ENCODE measurements at regions not wholly inside any gene's neighbourhood (a gene's known extent, or its start where the extent isn't known, plus 50 kb on each side); places are given as distances from the start of the nearest gene placed in this dataset.

- H3K9me3 Mint-ChIP-seq (ENCODE audit: unreplicated experiment) = peaks cover 2% of the 10 kb centered on the region
- TF ChIP-seq EZH2 (IDR thresholded peaks at IDR 0.05; ENCODE audit: insufficient read depth, low read length) = no peak
- TF ChIP-seq CTCF (IDR thresholded peaks at IDR 0.05; ENCODE audit: insufficient read depth, low read depth, low read length) = no peak
- no peaks in the 10 kb centered on the region for H3K36me3 Mint-ChIP-seq (ENCODE audit: low read depth, unreplicated experiment)
- H3K27me3 Mint-ChIP-seq (ENCODE audit: low read depth, unreplicated experiment) = peaks cover 6% of the 10 kb centered on the region
- Histone ChIP-seq H3K4me1 (ENCODE audit: insufficient read depth, low read length) (no peaks in the 10 kb centered on the region), H3K36me3 (ENCODE audit: insufficient read depth, low read length) (no peaks in the 10 kb centered on the region), H4K20me1 (ENCODE audit: insufficient read depth, low read length) (no peaks in the 10 kb centered on the region), H3K4me3 (ENCODE audit: insufficient read depth, low read depth, low read length) (no peak overlapping the region), H3K9me3 (ENCODE audit: insufficient read depth, low read depth, low read length) (no peaks in the 10 kb centered on the region), H3K27me3 (ENCODE audit: insufficient read depth, low read length) (no peaks in the 10 kb centered on the region), H3K9ac (ENCODE audit: low read length) (no peak overlapping the region), H2AFZ (ENCODE audit: low read depth, low read length) (no peak overlapping the region), H3K79me2 (ENCODE audit: insufficient read depth, low read length) (no peaks in the 10 kb centered on the region), H3K27ac (ENCODE audit: low read depth, low read length) (no peak overlapping the region), H3K4me2 (ENCODE audit: low read length) (no peak overlapping the region)
- H3K27ac Mint-ChIP-seq (ENCODE audit: unreplicated experiment) = no peak overlapping the region
- DNase-seq (ENCODE audit: low read depth) = no peak
- no peak overlapping the region for H3K4me3 Mint-ChIP-seq (ENCODE audit: unreplicated experiment)
- FAIRE-seq = no peak
- H3K4me1 Mint-ChIP-seq (ENCODE audit: low read depth, unreplicated experiment) = peaks cover 7% of the 10 kb centered on the region
Measured at GRCh38 chr19:31520633-31521032, 171.4 kb upstream of the TSHZ3 start.

- Histone ChIP-seq H3K9ac (ENCODE audit: low read length) (no peak overlapping the region), H3K79me2 (ENCODE audit: insufficient read depth, low read length) (no peaks in the 10 kb centered on the region), H2AFZ (ENCODE audit: low read depth, low read length) (no peak overlapping the region), H3K9me3 (ENCODE audit: insufficient read depth, low read depth, low read length) (no peaks in the 10 kb centered on the region), H3K27ac (ENCODE audit: low read depth, low read length) (no peak overlapping the region), H3K4me1 (ENCODE audit: insufficient read depth, low read length) (no peaks in the 10 kb centered on the region), H3K27me3 (ENCODE audit: insufficient read depth, low read length) (no peaks in the 10 kb centered on the region), H3K4me3 (ENCODE audit: insufficient read depth, low read depth, low read length) (no peak overlapping the region), H4K20me1 (ENCODE audit: insufficient read depth, low read length) (no peaks in the 10 kb centered on the region), H3K4me2 (ENCODE audit: low read length) (no peak overlapping the region), H3K36me3 (ENCODE audit: insufficient read depth, low read length) (no peaks in the 10 kb centered on the region)
- Mint-ChIP-seq H3K4me3 (ENCODE audit: unreplicated experiment) (no peak overlapping the region), H3K27ac (ENCODE audit: unreplicated experiment) (no peak overlapping the region), H3K9me3 (ENCODE audit: unreplicated experiment) (peaks cover 4% of the 10 kb centered on the region), H3K27me3 (ENCODE audit: low read depth, unreplicated experiment) (peaks cover 5% of the 10 kb centered on the region), H3K36me3 (ENCODE audit: low read depth, unreplicated experiment) (no peaks in the 10 kb centered on the region), H3K4me1 (ENCODE audit: low read depth, unreplicated experiment) (no peaks in the 10 kb centered on the region)
- DNase-seq (ENCODE audit: low read depth) (no peak), FAIRE-seq (no peak)
- TF ChIP-seq CTCF (IDR thresholded peaks at IDR 0.05; ENCODE audit: insufficient read depth, low read depth, low read length) (no peak), EZH2 (IDR thresholded peaks at IDR 0.05; ENCODE audit: insufficient read depth, low read length) (no peak)
Measured at GRCh38 chr19:31525610-31526147, 176.4 kb upstream of the TSHZ3 start.

- no peaks in the 10 kb centered on the region for H3K36me3 Mint-ChIP-seq (ENCODE audit: low read depth, unreplicated experiment)
- no peak overlapping the region for H3K27ac Mint-ChIP-seq (ENCODE audit: unreplicated experiment)
- peaks cover 4% of the 10 kb centered on the region for H3K9me3 Mint-ChIP-seq (ENCODE audit: unreplicated experiment)
- Histone ChIP-seq H3K79me2 (ENCODE audit: insufficient read depth, low read length) (no peaks in the 10 kb centered on the region), H3K27me3 (ENCODE audit: insufficient read depth, low read length) (no peaks in the 10 kb centered on the region), H3K4me1 (ENCODE audit: insufficient read depth, low read length) (no peaks in the 10 kb centered on the region), H3K27ac (ENCODE audit: low read depth, low read length) (no peak overlapping the region), H3K9me3 (ENCODE audit: insufficient read depth, low read depth, low read length) (no peaks in the 10 kb centered on the region), H3K4me3 (ENCODE audit: insufficient read depth, low read depth, low read length) (no peak overlapping the region), H3K4me2 (ENCODE audit: low read length) (no peak overlapping the region), H3K9ac (ENCODE audit: low read length) (no peak overlapping the region), H2AFZ (ENCODE audit: low read depth, low read length) (no peak overlapping the region), H4K20me1 (ENCODE audit: insufficient read depth, low read length) (no peaks in the 10 kb centered on the region), H3K36me3 (ENCODE audit: insufficient read depth, low read length) (no peaks in the 10 kb centered on the region)
- H3K4me1 Mint-ChIP-seq (ENCODE audit: low read depth, unreplicated experiment) = no peaks in the 10 kb centered on the region
- TF ChIP-seq CTCF (IDR thresholded peaks at IDR 0.05; ENCODE audit: insufficient read depth, low read depth, low read length) = no peak
- TF ChIP-seq EZH2 (IDR thresholded peaks at IDR 0.05; ENCODE audit: insufficient read depth, low read length) = no peak
- no peak overlapping the region for H3K4me3 Mint-ChIP-seq (ENCODE audit: unreplicated experiment)
- FAIRE-seq (no peak), DNase-seq (ENCODE audit: low read depth) (no peak)
- H3K27me3 Mint-ChIP-seq (ENCODE audit: low read depth, unreplicated experiment) = peaks cover 11% of the 10 kb centered on the region
Measured at GRCh38 chr19:31527443-31527842, 178.2 kb upstream of the TSHZ3 start.

All from astrocyte (in vitro differentiated cells and primary cell).